Body of pancreas (tissue), 4 donors: ENCODE measurements at regions not wholly inside any gene's neighbourhood (a gene's known extent, or its start where the extent isn't known, plus 50 kb on each side); places are given as distances from the start of the nearest gene placed in this dataset.

Experiments
- ATAC-seq: fragments of 150-250 bp; one replicate; pipeline ENCODE4 v1.9.1; 2016
- DNase-seq, 4 donors: peaks; one replicate each; pipeline ENCODE4 v3.0.0-alpha.2; 2019
- H3K27ac ChIP-seq, 4 donors: fragments of 200-600 bp; sonication (generic); 1 replicate in 3 of 4; 2 replicates in 1 of 4; pipeline versions ENCODE4 v1.5.1 to v1.6.1; 2016 to 2019; ENCODE audit warnings: mild to moderate bottlenecking in 1 of 4, mixed read lengths in 1 of 4, moderate library complexity in 1 of 4
- H3K27me3 ChIP-seq, 2 donors: fragments of 200-600 bp; sonication (generic); one replicate each; pipeline ENCODE4 v1.6.0; 2016; ENCODE audit warnings: mild to moderate bottlenecking in 1 of 2
- H3K36me3 ChIP-seq, 2 donors: fragments of 200-600 bp; sonication (generic); replicated peaks in 1 of 2; 2 replicates each; pipeline ENCODE4 v1.5.1; 2016; ENCODE audit warnings: low read depth in 2 of 2; ENCODE audit not compliant: insufficient read depth in 1 of 2
- H3K4me1 ChIP-seq: fragments of 200-600 bp; sonication (generic); one replicate; pipeline ENCODE4 v1.6.0; 2016
- H3K4me3 ChIP-seq, 2 donors: fragments of 200-600 bp; sonication (generic); 1 replicate in 1 of 2; 2 replicates in 1 of 2; pipeline ENCODE4 v1.5.1; 2016 to 2019
- H3K9me3 ChIP-seq, 3 donors: fragments of 200-600 bp; sonication (generic); 1 replicate in 2 of 3; 2 replicates in 1 of 3; pipeline ENCODE4 v1.5.1; 2016
- POLR2A ChIP-seq, 3 donors: fragments of 450-650 bp; IDR thresholded peaks; one replicate each; pipeline ENCODE4 v1.6.1; 2016; ENCODE audit warnings: antibody characterized with exemption in 3 of 3, mild to moderate bottlenecking in 2 of 3
- WGBS, 2 donors: methylation state at CpG; one replicate each; pipeline ENCODE4 v1.1.5; 2017; 5-methylcytosine and 5-hydroxymethylcytosine counted together
- intact Hi-C: fragments of 100-400 bp; cut with DNase I; formaldehyde crosslinking; loops from one replicate; pipeline ENCODE4 v1.15.1; 2023
- TF ChIP-seq, protein P1 (sequence below), 7 experiments: fragments of 450-650 bp in 4 of 7; fragments of 200-600 bp in 3 of 7; sonication (generic) in 3 of 7; IDR thresholded peaks; one replicate each; pipeline ENCODE4 v1.5.1; 2016 to 2019; ENCODE audit warnings: antibody characterized with exemption in 7 of 7

DNA sequence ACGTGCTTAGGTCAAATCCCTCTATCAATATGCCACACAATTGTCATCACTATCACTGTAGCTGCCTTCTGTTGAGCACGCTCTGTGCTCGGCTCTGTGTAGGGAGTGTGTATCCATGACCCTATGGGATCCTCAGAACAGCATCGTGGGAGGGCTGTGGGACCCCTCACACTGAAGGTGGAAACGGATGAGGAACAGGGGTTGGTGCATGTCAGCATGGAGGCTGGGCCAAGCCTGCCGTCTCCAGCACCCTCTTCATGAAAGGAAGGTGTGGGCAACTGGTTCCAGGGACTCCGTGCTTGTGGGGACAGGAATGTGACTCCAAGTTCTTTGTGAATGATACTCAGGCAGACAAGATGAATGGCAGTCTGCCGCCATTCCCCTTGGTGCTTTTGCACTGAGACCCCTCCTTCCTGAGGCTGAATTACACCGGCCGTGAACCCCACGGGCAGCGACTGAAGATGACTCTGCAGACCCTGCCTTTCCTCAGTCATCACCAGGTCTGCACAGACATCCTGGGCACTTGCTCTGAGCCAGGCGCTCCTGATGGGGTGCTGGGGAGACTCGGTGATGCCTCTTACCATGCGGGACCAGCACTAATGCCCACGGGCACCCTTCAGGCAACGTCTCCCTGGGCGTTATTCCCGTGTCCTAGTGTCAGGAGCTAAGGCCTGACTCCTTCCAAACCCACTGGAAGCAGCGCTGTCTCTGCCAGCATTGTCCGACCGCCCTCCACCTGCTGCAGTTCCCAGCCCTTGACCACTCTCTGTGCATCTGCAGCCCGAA lies 495.2 kb downstream of the TCERG1L start:
- WGBS, 2 donors = 60 to 61% methylated on average over 18 to 23 of the region's 23 CpGs
- no peaks in the 10 kb centered on the region for H3K36me3 ChIP-seq
- H3K27me3 ChIP-seq = no peaks in the 10 kb centered on the region
- H3K27ac ChIP-seq = no peak overlapping the region
- ATAC-seq (no peak), DNase-seq (no peak)
- no peaks in the 10 kb centered on the region for H3K9me3 ChIP-seq
- H3K4me3 ChIP-seq = no peak overlapping the region
- no peaks in the 10 kb centered on the region for H3K4me1 ChIP-seq
- intact Hi-C loops = no loop called here
- no peak for TF ChIP-seq POLR2A (IDR thresholded peaks at IDR 0.05)
- TF ChIP-seq, protein P1, sequence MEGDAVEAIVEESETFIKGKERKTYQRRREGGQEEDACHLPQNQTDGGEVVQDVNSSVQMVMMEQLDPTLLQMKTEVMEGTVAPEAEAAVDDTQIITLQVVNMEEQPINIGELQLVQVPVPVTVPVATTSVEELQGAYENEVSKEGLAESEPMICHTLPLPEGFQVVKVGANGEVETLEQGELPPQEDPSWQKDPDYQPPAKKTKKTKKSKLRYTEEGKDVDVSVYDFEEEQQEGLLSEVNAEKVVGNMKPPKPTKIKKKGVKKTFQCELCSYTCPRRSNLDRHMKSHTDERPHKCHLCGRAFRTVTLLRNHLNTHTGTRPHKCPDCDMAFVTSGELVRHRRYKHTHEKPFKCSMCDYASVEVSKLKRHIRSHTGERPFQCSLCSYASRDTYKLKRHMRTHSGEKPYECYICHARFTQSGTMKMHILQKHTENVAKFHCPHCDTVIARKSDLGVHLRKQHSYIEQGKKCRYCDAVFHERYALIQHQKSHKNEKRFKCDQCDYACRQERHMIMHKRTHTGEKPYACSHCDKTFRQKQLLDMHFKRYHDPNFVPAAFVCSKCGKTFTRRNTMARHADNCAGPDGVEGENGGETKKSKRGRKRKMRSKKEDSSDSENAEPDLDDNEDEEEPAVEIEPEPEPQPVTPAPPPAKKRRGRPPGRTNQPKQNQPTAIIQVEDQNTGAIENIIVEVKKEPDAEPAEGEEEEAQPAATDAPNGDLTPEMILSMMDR (IDR thresholded peaks at IDR 0.05) = no peak

DNA sequence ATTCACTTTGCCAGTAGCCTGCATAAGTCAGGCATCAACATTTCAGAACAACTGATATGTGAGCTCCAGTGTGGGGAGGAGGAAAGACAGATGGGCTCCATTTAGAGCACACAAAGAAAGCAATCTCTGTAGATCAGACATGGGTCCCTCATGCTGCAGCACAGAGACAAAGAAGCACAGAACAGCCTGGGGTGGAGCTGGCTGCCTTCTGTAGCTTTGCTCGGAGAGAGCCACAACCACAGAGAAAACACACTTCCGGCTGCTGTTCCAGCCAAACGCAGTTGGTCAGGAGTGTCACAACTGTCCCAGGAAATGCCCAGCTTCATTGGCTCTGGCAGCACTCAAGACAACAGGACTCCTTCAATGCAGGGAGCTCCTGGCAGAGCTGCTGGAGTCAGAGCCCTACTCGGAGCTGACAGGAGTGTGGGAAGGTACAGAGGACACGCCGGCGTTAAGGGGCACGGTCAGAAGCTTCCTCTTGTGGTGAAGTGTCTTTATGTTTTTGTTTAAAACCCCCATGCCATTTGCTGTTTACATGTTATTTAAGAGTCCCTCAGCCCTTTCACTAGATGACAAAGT lies 494.4 kb downstream of the TCERG1L start:
- H3K27me3 ChIP-seq = no peaks in the 10 kb centered on the region
- 74 to 80% methylated on average over 8 of the region's 8 CpGs for WGBS, 2 donors
- H3K4me3 ChIP-seq = no peak overlapping the region
- H3K36me3 ChIP-seq = no peaks in the 10 kb centered on the region
- H3K27ac ChIP-seq = no peak overlapping the region
- DNase-seq (no peak), ATAC-seq (no peak)
- H3K9me3 ChIP-seq = no peaks in the 10 kb centered on the region
- H3K4me1 ChIP-seq = no peaks in the 10 kb centered on the region
- intact Hi-C loops = no loop called here
- TF ChIP-seq, protein P1 (IDR thresholded peaks at IDR 0.05) = no peak
- TF ChIP-seq POLR2A (IDR thresholded peaks at IDR 0.05) = no peak

DNA sequence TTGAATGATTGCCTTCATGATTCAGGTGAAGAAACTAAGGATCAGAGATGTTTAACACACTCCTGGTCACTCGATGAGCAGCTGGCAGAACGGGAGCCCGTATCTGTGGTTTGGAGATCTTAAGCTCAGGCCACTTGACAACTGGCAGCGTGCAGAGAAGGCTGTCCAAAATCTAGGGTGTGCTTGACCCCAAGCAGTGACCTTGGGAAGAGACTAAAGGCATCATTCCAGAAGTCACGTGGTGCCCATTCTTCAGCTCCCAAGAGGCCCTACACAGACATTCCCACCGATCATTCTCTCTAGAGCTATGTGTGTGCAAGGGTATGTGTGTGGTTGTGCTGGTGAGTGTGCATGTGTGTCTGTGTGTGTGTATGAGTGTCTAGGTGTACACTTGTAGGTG lies 493.8 kb downstream of the TCERG1L start:
- ATAC-seq (no peak), DNase-seq (no peak)
- Histone ChIP-seq H3K4me1 (no peaks in the 10 kb centered on the region), H3K4me3 (no peak overlapping the region), H3K27me3 (no peaks in the 10 kb centered on the region), H3K36me3 (no peaks in the 10 kb centered on the region), H3K27ac (no peak overlapping the region), H3K9me3 (no peaks in the 10 kb centered on the region)
- intact Hi-C loops = no loop called here
- TF ChIP-seq POLR2A (IDR thresholded peaks at IDR 0.05) = no peak
- TF ChIP-seq, protein P1 (IDR thresholded peaks at IDR 0.05) = no peak
- WGBS, 2 donors = 62 to 66% methylated on average over 5 to 6 of the region's 6 CpGs

DNA sequence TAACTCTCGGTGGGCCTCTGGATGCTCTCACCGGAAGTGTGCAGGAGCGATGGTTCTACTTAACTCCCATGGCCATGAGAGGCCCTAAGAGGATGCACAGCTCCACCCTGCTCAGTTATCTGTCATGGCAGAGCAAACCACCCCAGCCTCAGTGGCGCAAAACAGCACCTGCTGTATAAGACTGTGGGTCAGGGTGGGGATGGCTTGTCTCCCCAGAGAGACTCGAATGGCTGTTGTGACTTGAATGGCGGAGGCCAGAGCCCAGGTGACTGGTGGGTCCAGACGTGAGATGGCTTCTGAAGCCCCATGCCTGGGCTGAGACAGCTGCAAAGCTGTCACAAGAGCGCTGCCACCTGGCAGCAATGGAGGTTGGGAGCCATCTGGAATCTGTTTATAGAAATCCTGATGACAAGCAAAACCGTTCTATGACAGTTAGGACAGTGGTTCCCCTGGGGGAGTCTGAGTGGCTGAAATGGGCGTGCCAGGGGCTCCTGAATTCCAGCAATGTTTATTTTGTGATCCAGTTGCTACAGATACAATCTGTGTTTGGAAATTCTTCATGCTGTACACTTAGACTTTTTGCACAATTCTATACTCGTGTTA lies 490.5 kb downstream of the TCERG1L start:
- no peak overlapping the region for H3K4me3 ChIP-seq
- H3K9me3 ChIP-seq = peaks cover 0 to 4% (median 0%) of the 10 kb centered on the region in 3 donors
- no peaks in the 10 kb centered on the region for H3K36me3 ChIP-seq
- no peaks in the 10 kb centered on the region for H3K4me1 ChIP-seq
- H3K27ac ChIP-seq = no peak overlapping the region
- no peak for DNase-seq
- no peaks in the 10 kb centered on the region for H3K27me3 ChIP-seq
- ATAC-seq = no peak
- TF ChIP-seq, protein P1 (IDR thresholded peaks at IDR 0.05) = no peak
- intact Hi-C loops = no loop called here
- WGBS, 2 donors = 68 to 69% methylated on average over 10 to 11 of the region's 11 CpGs
